PFSK-1 (cell line): ENCODE measurements at regions not wholly inside any gene's neighbourhood (a gene's known extent, or its start where the extent isn't known, plus 50 kb on each side); places are given as distances from the start of the nearest gene placed in this dataset.

Experiments
- POLR2AphosphoS5 ChIP-seq: IDR thresholded peaks from 2 replicates; pipeline ENCODE4 v1.6.1; 2012; ENCODE audit warnings: low read depth, mild to moderate bottlenecking, control low read depth, low read length, moderate library complexity
- REST ChIP-seq, 2 experiments: IDR thresholded peaks; 2 replicates each; pipeline versions ENCODE4 v1.6.1 to v1.8.0; 2011 to 2012; ENCODE audit warnings: low read depth in 2 of 2, low read length in 2 of 2, control low read depth in 1 of 2, inconsistent platforms in 1 of 2, mild to moderate bottlenecking in 1 of 2, moderate library complexity in 1 of 2; ENCODE audit not compliant: insufficient read depth in 1 of 2
- SIN3A ChIP-seq: IDR thresholded peaks from 2 replicates; pipeline ENCODE4 v1.6.1; 2012; ENCODE audit warnings: mild to moderate bottlenecking, low read length, moderate library complexity, borderline replicate concordance; ENCODE audit not compliant: insufficient read depth
- TAF1 ChIP-seq: IDR thresholded peaks from 2 replicates; pipeline ENCODE4 v1.6.1; 2012; ENCODE audit warnings: low read length, control low read depth, borderline replicate concordance; ENCODE audit not compliant: insufficient read depth

- no peak for TF ChIP-seq POLR2AphosphoS5
- no peak for TF ChIP-seq REST (IDR thresholded peaks at IDR 0.05; ENCODE audit: insufficient read depth in 1 of 2, low read depth in 2 of 2, low read length in 2 of 2)
- TF ChIP-seq SIN3A, result no peak
- no peak for TF ChIP-seq TAF1
These were observed 224.6 kb upstream of the NTM start for GRCh38 chr11:131145791-131146190.
